Neural progenitor cell (in vitro differentiated cells): ENCODE measurements at regions not wholly inside any gene's neighbourhood (a gene's known extent, or its start where the extent isn't known, plus 50 kb on each side); places are given as distances from the start of the nearest gene placed in this dataset.

ENCODE experiments used
- DNase-seq: peaks from one replicate; pipeline ENCODE4 v3.0.0-alpha.2; 2016; ENCODE audit warnings: low spot score
- H2AFZ ChIP-seq: fragments of 200-600 bp; sonication (generic); replicated peaks from 2 replicates; pipeline ENCODE4 v1.6.1; 2016; ENCODE audit warnings: antibody characterized with exemption
- H3F3A ChIP-seq: fragments of 200-600 bp; sonication (generic); 2 replicates; pipeline ENCODE4 v1.6.1; 2016; ENCODE audit warnings: antibody characterized with exemption, low read depth
- H3K27ac ChIP-seq: fragments of 200-600 bp; sonication (generic); 2 replicates; pipeline ENCODE4 v1.5.1; 2016; ENCODE audit warnings: mild to moderate bottlenecking
- H3K27me3 ChIP-seq: fragments of 200-600 bp; sonication (generic); 2 replicates; pipeline ENCODE4 v1.6.1; 2016; ENCODE audit warnings: mild to moderate bottlenecking, moderate library complexity
- H3K36me3 ChIP-seq: fragments of 200-600 bp; sonication (generic); 2 replicates; pipeline ENCODE4 v1.5.1; 2016
- H3K4me1 ChIP-seq: fragments of 200-600 bp; sonication (generic); 2 replicates; pipeline ENCODE4 v1.6.1; 2016; ENCODE audit warnings: mixed run types
- H3K4me2 ChIP-seq: fragments of 200-600 bp; sonication (generic); 2 replicates; pipeline ENCODE4 v1.6.1; 2016
- H3K4me3 ChIP-seq: fragments of 200-600 bp; sonication (generic); 2 replicates; pipeline ENCODE4 v1.5.1; 2016
- H3K79me2 ChIP-seq: fragments of 200-600 bp; sonication (generic); 2 replicates; pipeline ENCODE4 v1.6.1; 2016; ENCODE audit warnings: low read depth
- H3K9ac ChIP-seq: fragments of 200-600 bp; sonication (generic); 2 replicates; pipeline ENCODE4 v1.6.1; 2016
- H3K9me3 ChIP-seq: fragments of 200-600 bp; sonication (generic); 2 replicates; pipeline ENCODE4 v1.5.1; 2016; ENCODE audit warnings: low read depth
- H4K20me1 ChIP-seq: fragments of 200-600 bp; sonication (generic); 2 replicates; pipeline ENCODE4 v1.6.1; 2016; ENCODE audit warnings: low read depth
- H3K27ac Mint-ChIP-seq: 3 replicates; pipeline ENCODE4 v1.8.0; 2021; ENCODE audit warnings: mixed read lengths
- H3K27me3 Mint-ChIP-seq: 2 replicates; pipeline ENCODE4 v1.8.0; 2022; ENCODE audit warnings: low read depth, mild to moderate bottlenecking, inconsistent platforms, moderate library complexity, mixed read lengths; ENCODE audit not compliant: insufficient read depth
- H3K36me3 Mint-ChIP-seq: 3 replicates; pipeline ENCODE4 v1.8.0; 2021; ENCODE audit warnings: mixed read lengths
- H3K4me1 Mint-ChIP-seq: 3 replicates; pipeline ENCODE4 v1.8.0; 2021; ENCODE audit warnings: mixed read lengths
- H3K4me3 Mint-ChIP-seq: 3 replicates; pipeline ENCODE4 v1.8.0; 2021; ENCODE audit warnings: mild to moderate bottlenecking, moderate library complexity, mixed read lengths
- H3K9me3 Mint-ChIP-seq: 3 replicates; pipeline ENCODE4 v1.8.0; 2020; ENCODE audit warnings: mixed read lengths
- EZH2 ChIP-seq: fragments of 200-600 bp; sonication (generic); IDR thresholded peaks from 2 replicates; pipeline ENCODE4 v1.6.1; 2017; ENCODE audit warnings: antibody characterized with exemption, mild to moderate bottlenecking, moderate library complexity
- EZH2phosphoT487 ChIP-seq: fragments of 200-600 bp; sonication (generic); IDR thresholded peaks from 2 replicates; pipeline ENCODE4 v1.6.1; 2017; ENCODE audit warnings: antibody characterized with exemption
- TF ChIP-seq, protein P1 (sequence below): fragments of 200-600 bp; sonication (generic); IDR thresholded peaks from 2 replicates; pipeline ENCODE4 v1.5.1; 2017; ENCODE audit warnings: antibody characterized with exemption, mild to moderate bottlenecking

DNA sequence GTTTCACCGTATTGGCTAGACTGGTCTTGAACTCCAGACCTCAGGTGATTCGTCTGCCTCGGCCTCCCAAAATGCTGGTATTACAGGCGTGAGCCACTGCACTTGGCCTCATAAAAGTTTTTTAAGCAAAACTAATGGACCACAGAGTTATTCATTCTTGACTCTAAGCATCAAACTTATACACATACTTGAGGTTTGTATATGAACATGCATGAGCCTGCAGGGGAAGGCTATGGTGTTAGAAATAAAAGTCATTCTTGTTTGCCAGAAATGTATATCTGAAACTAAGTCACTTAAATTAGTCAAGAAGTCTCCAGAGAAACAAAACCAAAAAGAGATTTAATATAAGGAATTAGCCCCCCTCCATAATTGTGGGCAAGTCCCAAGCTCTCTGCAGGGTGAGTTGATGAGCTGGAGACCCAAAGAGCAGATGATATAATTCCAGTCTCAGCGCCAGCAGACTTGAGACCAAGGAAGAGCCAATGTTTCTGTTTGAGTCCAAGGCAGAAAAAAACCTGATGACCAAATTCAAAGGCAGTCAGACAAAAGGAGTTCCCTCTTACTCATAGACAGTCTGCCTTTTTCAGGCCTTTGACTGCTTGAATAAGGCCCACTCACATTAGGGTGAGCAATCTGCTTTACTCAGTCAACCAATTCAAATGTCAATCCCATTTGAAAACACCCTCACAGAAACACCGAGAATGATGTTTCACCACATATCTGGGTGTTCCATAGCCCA, 69.0 kb upstream of the DSG1 start:
- H3K4me1 ChIP-seq, result peaks cover 17% of the 10 kb centered on the region
- H3K36me3 ChIP-seq, result no peaks in the 10 kb centered on the region
- no peak for TF ChIP-seq EZH2phosphoT487
- TF ChIP-seq, protein P1, sequence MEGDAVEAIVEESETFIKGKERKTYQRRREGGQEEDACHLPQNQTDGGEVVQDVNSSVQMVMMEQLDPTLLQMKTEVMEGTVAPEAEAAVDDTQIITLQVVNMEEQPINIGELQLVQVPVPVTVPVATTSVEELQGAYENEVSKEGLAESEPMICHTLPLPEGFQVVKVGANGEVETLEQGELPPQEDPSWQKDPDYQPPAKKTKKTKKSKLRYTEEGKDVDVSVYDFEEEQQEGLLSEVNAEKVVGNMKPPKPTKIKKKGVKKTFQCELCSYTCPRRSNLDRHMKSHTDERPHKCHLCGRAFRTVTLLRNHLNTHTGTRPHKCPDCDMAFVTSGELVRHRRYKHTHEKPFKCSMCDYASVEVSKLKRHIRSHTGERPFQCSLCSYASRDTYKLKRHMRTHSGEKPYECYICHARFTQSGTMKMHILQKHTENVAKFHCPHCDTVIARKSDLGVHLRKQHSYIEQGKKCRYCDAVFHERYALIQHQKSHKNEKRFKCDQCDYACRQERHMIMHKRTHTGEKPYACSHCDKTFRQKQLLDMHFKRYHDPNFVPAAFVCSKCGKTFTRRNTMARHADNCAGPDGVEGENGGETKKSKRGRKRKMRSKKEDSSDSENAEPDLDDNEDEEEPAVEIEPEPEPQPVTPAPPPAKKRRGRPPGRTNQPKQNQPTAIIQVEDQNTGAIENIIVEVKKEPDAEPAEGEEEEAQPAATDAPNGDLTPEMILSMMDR, result no peak
- no peak for TF ChIP-seq EZH2
- peaks cover 2% of the 10 kb centered on the region for H3K27me3 Mint-ChIP-seq
- no peak overlapping the region for H3K4me2 ChIP-seq
- peak overlapping the region; percentile 22 for H3K27ac Mint-ChIP-seq
- H3K9ac ChIP-seq, result no peak overlapping the region
- no peak overlapping the region for H2AFZ ChIP-seq
- H3K4me1 Mint-ChIP-seq, result peaks cover 42% of the 10 kb centered on the region
- H3K9me3 Mint-ChIP-seq, result no peaks in the 10 kb centered on the region
- H3F3A ChIP-seq, result peaks cover 8% of the 10 kb centered on the region
- H3K4me3 ChIP-seq, result no peak overlapping the region
- H3K27ac ChIP-seq, result no peak overlapping the region
- H3K27me3 ChIP-seq, result no peaks in the 10 kb centered on the region
- no peaks in the 10 kb centered on the region for H3K36me3 Mint-ChIP-seq
- no peaks in the 10 kb centered on the region for H3K9me3 ChIP-seq
- no peak for DNase-seq
- no peaks in the 10 kb centered on the region for H3K79me2 ChIP-seq
- no peaks in the 10 kb centered on the region for H4K20me1 ChIP-seq
- H3K4me3 Mint-ChIP-seq, result no peak overlapping the region

- Mint-ChIP-seq H3K27ac (no peak overlapping the region), H3K4me1 (peaks cover 25% of the 10 kb centered on the region), H3K36me3 (no peaks in the 10 kb centered on the region), H3K9me3 (no peaks in the 10 kb centered on the region), H3K4me3 (no peak overlapping the region), H3K27me3 (peaks cover 2% of the 10 kb centered on the region)
- Histone ChIP-seq H4K20me1 (no peaks in the 10 kb centered on the region), H3K27me3 (no peaks in the 10 kb centered on the region), H3K36me3 (no peaks in the 10 kb centered on the region), H3K4me3 (no peak overlapping the region), H3K9me3 (no peaks in the 10 kb centered on the region), H3F3A (peaks cover 8% of the 10 kb centered on the region), H3K27ac (no peak overlapping the region), H3K9ac (no peak overlapping the region), H3K4me2 (no peak overlapping the region), H3K4me1 (peaks cover 5% of the 10 kb centered on the region), H2AFZ (no peak overlapping the region), H3K79me2 (no peaks in the 10 kb centered on the region)
- DNase-seq, result no peak
- TF ChIP-seq, protein P1, result no peak
- TF ChIP-seq EZH2phosphoT487 (no peak), EZH2 (no peak)
Measured at GRCh38 chr18:31250902-31251301, 67.1 kb upstream of the DSG1 start.

GRCh38 chr18:31252522-31252921, 65.4 kb upstream of the DSG1 start:
- Histone ChIP-seq H3K4me1 (peaks cover 5% of the 10 kb centered on the region), H3F3A (no peaks in the 10 kb centered on the region), H3K27ac (no peak overlapping the region), H3K9ac (no peak overlapping the region), H3K27me3 (no peaks in the 10 kb centered on the region), H3K79me2 (no peaks in the 10 kb centered on the region), H3K9me3 (no peaks in the 10 kb centered on the region), H3K4me2 (no peak overlapping the region), H4K20me1 (no peaks in the 10 kb centered on the region), H2AFZ (no peak overlapping the region), H3K36me3 (no peaks in the 10 kb centered on the region), H3K4me3 (no peak overlapping the region)
- DNase-seq, result no peak
- H3K4me1 Mint-ChIP-seq, result peaks cover 18% of the 10 kb centered on the region
- no peak overlapping the region for H3K27ac Mint-ChIP-seq
- H3K9me3 Mint-ChIP-seq, result no peaks in the 10 kb centered on the region
- no peaks in the 10 kb centered on the region for H3K36me3 Mint-ChIP-seq
- H3K4me3 Mint-ChIP-seq, result no peak overlapping the region
- no peaks in the 10 kb centered on the region for H3K27me3 Mint-ChIP-seq
- no peak for TF ChIP-seq EZH2phosphoT487
- TF ChIP-seq, protein P1, result no peak
- no peak for TF ChIP-seq EZH2
